GM23338 (cell line): ENCODE measurements at regions not wholly inside any gene's neighbourhood (a gene's known extent, or its start where the extent isn't known, plus 50 kb on each side); places are given as distances from the start of the nearest gene placed in this dataset.

Source experiments
- ATAC-seq: fragments of 200-7000 bp; cut with Tn5 transposase; 3 replicates; pipeline ENCODE4 v1.9.1; 2020
- DNase-seq: peaks from one replicate; pipeline ENCODE4 v3.0.0-alpha.2; 2015; ENCODE audit warnings: low spot score
- H2AFZ ChIP-seq: fragments of 200-600 bp; sonication (generic); 2 replicates; pipeline ENCODE4 v1.8.0; 2016; ENCODE audit warnings: antibody characterized with exemption, mild to moderate bottlenecking, moderate library complexity
- H3F3A ChIP-seq: fragments of 200-600 bp; sonication (generic); replicated peaks from 2 replicates; pipeline ENCODE4 v1.8.0; 2017; ENCODE audit warnings: antibody characterized with exemption, mixed run types, low read depth
- H3K27ac ChIP-seq: fragments of 200-600 bp; sonication (generic); 2 replicates; pipeline ENCODE4 v1.6.1; 2016; ENCODE audit warnings: low read depth
- H3K27me3 ChIP-seq: fragments of 200-600 bp; sonication (generic); 2 replicates; pipeline ENCODE4 v1.8.0; 2016; ENCODE audit warnings: mild to moderate bottlenecking, mixed run types, moderate library complexity; ENCODE audit not compliant: insufficient read depth
- H3K36me3 ChIP-seq: fragments of 200-600 bp; sonication (generic); 2 replicates; pipeline ENCODE4 v1.8.0; 2016; ENCODE audit warnings: mild to moderate bottlenecking; ENCODE audit not compliant: insufficient read depth
- H3K4me1 ChIP-seq: fragments of 200-600 bp; sonication (generic); 2 replicates; pipeline ENCODE4 v1.8.0; 2016; ENCODE audit warnings: mild to moderate bottlenecking, moderate library complexity; ENCODE audit not compliant: insufficient read depth
- H3K4me2 ChIP-seq: fragments of 200-600 bp; sonication (generic); 2 replicates; pipeline ENCODE4 v1.7.1; 2017; ENCODE audit warnings: mixed run types
- H3K4me3 ChIP-seq: fragments of 200-600 bp; sonication (generic); 2 replicates; pipeline ENCODE4 v1.6.1; 2016; ENCODE audit warnings: mixed run types
- H3K79me2 ChIP-seq: fragments of 200-600 bp; sonication (generic); replicated peaks from 2 replicates; pipeline ENCODE4 v1.8.0; 2017; ENCODE audit warnings: mild to moderate bottlenecking; ENCODE audit not compliant: insufficient read depth
- H3K9me2 ChIP-seq: fragments of 200-600 bp; sonication (generic); 2 replicates; pipeline ENCODE4 v1.8.0; 2017; ENCODE audit not compliant: insufficient read depth
- H4K20me1 ChIP-seq: fragments of 200-600 bp; sonication (generic); replicated peaks from 2 replicates; pipeline ENCODE4 v1.8.0; 2017; ENCODE audit warnings: mild to moderate bottlenecking; ENCODE audit not compliant: insufficient read depth
- H3K27ac Mint-ChIP-seq: 2 replicates; pipeline ENCODE4 v1.8.0; 2020; ENCODE audit warnings: inconsistent platforms, mild to moderate bottlenecking, moderate library complexity, mixed read lengths
- H3K27me3 Mint-ChIP-seq: 3 replicates; pipeline ENCODE4 v1.8.0; 2022; ENCODE audit warnings: low read depth, mild to moderate bottlenecking, moderate library complexity, mixed read lengths, inconsistent platforms; ENCODE audit not compliant: insufficient read depth, poor library complexity
- H3K36me3 Mint-ChIP-seq: 3 replicates; pipeline ENCODE4 v1.8.0; 2021; ENCODE audit warnings: low read depth, mild to moderate bottlenecking, inconsistent platforms, moderate library complexity, mixed read lengths
- H3K4me1 Mint-ChIP-seq: 3 replicates; pipeline ENCODE4 v1.8.0; 2020; ENCODE audit warnings: mild to moderate bottlenecking, inconsistent platforms, mixed read lengths
- H3K4me3 Mint-ChIP-seq: 3 replicates; pipeline ENCODE4 v1.8.0; 2021; ENCODE audit warnings: moderate library complexity, mild to moderate bottlenecking, inconsistent platforms, mixed read lengths
- H3K9me3 Mint-ChIP-seq: 3 replicates; pipeline ENCODE4 v1.8.0; 2020; ENCODE audit warnings: moderate library complexity, mild to moderate bottlenecking, inconsistent platforms, mixed read lengths
- CREB1 ChIP-seq: fragments of 250-450 bp; sonication (Bioruptor Pico); IDR thresholded peaks from 2 replicates; pipeline ENCODE4 v1.5.0; 2020; ENCODE audit warnings: low read depth, mild to moderate bottlenecking, moderate library complexity
- EZH2phosphoT487 ChIP-seq: fragments of 200-600 bp; sonication (generic); IDR thresholded peaks from one replicate; pipeline ENCODE4 v1.8.1; 2018; ENCODE audit warnings: antibody characterized with exemption; ENCODE audit not compliant: unreplicated experiment
- JUNB ChIP-seq: IDR thresholded peaks from one replicate; pipeline ENCODE4 v1.6.1; 2016; ENCODE audit warnings: antibody characterized with exemption; ENCODE audit not compliant: unreplicated experiment
- POLR2AphosphoS5 ChIP-seq: IDR thresholded peaks from 2 replicates; pipeline ENCODE4 v1.6.1; 2016; ENCODE audit warnings: antibody characterized with exemption, low read depth
- STAT1 ChIP-seq: IDR thresholded peaks from one replicate; pipeline ENCODE4 v1.6.1; 2016; ENCODE audit warnings: antibody characterized with exemption; ENCODE audit not compliant: unreplicated experiment
- ZNF114 ChIP-seq: fragments of 250-450 bp; sonication (Bioruptor Pico); IDR thresholded peaks from 2 replicates; pipeline ENCODE4 v1.5.0; 2020; ENCODE audit warnings: mild to moderate bottlenecking, moderate library complexity
- ZNF331 ChIP-seq: fragments of 250-450 bp; sonication (Bioruptor Pico); IDR thresholded peaks from 2 replicates; pipeline ENCODE4 v1.5.0; 2020; ENCODE audit warnings: low read depth, mild to moderate bottlenecking, moderate library complexity
- TF ChIP-seq, protein P1 (sequence below): fragments of 250-450 bp; sonication (Bioruptor Pico); IDR thresholded peaks from 2 replicates; pipeline ENCODE4 v1.5.0; 2020; ENCODE audit warnings: mild to moderate bottlenecking, moderate library complexity
- TF ChIP-seq, protein P2 (sequence below): IDR thresholded peaks from 2 replicates; pipeline ENCODE4 v1.6.1; 2016; ENCODE audit warnings: antibody characterized with exemption
- TF ChIP-seq, protein P3 (sequence below), 2 experiments: fragments of 200-600 bp in 1 of 2; sonication (generic) in 1 of 2; conservative IDR thresholded peaks; 2 replicates each; pipeline versions ENCODE4 v1.5.1 to v1.6.1; 2016 to 2017; ENCODE audit warnings: antibody characterized with exemption in 2 of 2, low read depth in 2 of 2, mild to moderate bottlenecking in 2 of 2, moderate library complexity in 1 of 2

DNA sequence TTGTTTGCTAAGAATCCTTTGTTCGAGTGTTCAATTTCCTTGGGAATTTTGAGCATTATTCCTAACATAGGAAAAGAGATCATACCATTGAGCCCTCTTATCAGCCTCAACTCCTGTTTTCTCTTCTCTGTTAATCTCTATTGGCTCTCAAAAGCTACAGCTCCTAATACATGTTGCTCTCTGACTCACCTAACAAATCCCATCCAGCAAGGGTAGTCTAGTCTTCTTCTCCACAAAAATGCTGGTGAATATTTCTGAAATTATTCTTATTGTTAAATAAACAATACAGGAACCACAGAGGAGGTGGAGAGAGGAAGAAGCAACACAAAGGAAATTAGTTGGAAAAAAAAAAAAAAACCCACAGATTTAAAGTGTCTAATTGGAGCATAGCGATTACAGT, 325.8 kb upstream of the NAALADL2 start (continued):
- TF ChIP-seq, protein P1, sequence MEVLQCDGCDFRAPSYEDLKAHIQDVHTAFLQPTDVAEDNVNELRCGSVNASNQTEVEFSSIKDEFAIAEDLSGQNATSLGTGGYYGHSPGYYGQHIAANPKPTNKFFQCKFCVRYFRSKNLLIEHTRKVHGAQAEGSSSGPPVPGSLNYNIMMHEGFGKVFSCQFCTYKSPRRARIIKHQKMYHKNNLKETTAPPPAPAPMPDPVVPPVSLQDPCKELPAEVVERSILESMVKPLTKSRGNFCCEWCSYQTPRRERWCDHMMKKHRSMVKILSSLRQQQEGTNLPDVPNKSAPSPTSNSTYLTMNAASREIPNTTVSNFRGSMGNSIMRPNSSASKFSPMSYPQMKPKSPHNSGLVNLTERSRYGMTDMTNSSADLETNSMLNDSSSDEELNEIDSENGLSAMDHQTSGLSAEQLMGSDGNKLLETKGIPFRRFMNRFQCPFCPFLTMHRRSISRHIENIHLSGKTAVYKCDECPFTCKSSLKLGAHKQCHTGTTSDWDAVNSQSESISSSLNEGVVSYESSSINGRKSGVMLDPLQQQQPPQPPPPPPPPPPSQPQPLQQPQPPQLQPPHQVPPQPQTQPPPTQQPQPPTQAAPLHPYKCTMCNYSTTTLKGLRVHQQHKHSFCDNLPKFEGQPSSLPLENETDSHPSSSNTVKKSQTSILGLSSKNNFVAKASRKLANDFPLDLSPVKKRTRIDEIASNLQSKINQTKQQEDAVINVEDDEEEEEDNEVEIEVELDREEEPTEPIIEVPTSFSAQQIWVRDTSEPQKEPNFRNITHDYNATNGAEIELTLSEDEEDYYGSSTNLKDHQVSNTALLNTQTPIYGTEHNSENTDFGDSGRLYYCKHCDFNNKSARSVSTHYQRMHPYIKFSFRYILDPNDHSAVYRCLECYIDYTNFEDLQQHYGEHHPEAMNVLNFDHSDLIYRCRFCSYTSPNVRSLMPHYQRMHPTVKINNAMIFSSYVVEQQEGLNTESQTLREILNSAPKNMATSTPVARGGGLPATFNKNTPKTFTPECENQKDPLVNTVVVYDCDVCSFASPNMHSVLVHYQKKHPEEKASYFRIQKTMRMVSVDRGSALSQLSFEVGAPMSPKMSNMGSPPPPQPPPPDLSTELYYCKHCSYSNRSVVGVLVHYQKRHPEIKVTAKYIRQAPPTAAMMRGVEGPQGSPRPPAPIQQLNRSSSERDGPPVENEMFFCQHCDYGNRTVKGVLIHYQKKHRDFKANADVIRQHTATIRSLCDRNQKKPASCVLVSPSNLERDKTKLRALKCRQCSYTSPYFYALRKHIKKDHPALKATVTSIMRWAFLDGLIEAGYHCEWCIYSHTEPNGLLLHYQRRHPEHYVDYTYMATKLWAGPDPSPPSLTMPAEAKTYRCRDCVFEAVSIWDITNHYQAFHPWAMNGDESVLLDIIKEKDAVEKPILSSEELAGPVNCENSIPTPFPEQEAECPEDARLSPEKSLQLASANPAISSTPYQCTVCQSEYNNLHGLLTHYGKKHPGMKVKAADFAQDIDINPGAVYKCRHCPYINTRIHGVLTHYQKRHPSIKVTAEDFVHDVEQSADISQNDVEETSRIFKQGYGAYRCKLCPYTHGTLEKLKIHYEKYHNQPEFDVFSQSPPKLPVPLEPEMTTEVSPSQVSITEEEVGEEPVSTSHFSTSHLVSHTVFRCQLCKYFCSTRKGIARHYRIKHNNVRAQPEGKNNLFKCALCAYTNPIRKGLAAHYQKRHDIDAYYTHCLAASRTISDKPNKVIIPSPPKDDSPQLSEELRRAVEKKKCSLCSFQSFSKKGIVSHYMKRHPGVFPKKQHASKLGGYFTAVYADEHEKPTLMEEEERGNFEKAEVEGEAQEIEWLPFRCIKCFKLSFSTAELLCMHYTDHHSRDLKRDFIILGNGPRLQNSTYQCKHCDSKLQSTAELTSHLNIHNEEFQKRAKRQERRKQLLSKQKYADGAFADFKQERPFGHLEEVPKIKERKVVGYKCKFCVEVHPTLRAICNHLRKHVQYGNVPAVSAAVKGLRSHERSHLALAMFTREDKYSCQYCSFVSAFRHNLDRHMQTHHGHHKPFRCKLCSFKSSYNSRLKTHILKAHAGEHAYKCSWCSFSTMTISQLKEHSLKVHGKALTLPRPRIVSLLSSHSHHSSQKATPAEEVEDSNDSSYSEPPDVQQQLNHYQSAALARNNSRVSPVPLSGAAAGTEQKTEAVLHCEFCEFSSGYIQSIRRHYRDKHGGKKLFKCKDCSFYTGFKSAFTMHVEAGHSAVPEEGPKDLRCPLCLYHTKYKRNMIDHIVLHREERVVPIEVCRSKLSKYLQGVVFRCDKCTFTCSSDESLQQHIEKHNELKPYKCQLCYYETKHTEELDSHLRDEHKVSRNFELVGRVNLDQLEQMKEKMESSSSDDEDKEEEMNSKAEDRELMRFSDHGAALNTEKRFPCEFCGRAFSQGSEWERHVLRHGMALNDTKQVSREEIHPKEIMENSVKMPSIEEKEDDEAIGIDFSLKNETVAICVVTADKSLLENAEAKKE (CRISPR knock-in tag) = no peak
- TF ChIP-seq CREB1 (no peak), POLR2AphosphoS5 (no peak), ZNF114 (no peak), EZH2phosphoT487 (no peak), JUNB (no peak), ZNF331 (CRISPR knock-in tag) (no peak), STAT1 (no peak)
- TF ChIP-seq, protein P2, sequence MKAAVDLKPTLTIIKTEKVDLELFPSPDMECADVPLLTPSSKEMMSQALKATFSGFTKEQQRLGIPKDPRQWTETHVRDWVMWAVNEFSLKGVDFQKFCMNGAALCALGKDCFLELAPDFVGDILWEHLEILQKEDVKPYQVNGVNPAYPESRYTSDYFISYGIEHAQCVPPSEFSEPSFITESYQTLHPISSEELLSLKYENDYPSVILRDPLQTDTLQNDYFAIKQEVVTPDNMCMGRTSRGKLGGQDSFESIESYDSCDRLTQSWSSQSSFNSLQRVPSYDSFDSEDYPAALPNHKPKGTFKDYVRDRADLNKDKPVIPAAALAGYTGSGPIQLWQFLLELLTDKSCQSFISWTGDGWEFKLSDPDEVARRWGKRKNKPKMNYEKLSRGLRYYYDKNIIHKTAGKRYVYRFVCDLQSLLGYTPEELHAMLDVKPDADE = no peak

DNA sequence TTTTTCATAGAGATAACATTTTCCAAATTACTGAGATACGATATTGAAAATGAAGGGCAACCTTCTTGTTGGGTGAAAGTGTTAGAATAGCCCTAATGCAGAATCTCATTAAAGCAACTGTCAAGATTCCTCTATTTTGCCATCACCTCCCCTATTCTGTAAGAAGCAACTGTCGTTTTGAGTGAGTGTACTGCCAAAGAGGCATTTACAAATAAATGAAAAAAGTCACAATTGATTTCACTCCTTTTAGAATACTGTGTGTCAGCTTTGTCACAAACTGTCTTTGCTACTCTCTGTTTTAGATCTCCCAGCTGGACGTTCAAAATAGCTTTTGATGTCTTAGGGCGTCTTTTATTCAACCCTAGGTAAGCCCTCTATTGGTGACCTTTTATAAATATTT, 322.8 kb upstream of the NAALADL2 start:
- no peaks in the 10 kb centered on the region for H3K36me3 Mint-ChIP-seq

More for the DNA sequence above, 322.8 kb upstream of the NAALADL2 start:
- H3K4me2 ChIP-seq = no peak overlapping the region
- peaks cover 53% of the 10 kb centered on the region for H3K4me1 ChIP-seq
- H4K20me1 ChIP-seq = no peaks in the 10 kb centered on the region
- no peak overlapping the region for H3K4me3 ChIP-seq
- H3K9me2 ChIP-seq = no peaks in the 10 kb centered on the region
- ATAC-seq (no peak), DNase-seq (no peak)
- H2AFZ ChIP-seq = no peak overlapping the region
- Mint-ChIP-seq H3K9me3 (no peaks in the 10 kb centered on the region), H3K27me3 (no peaks in the 10 kb centered on the region), H3K4me3 (no peak overlapping the region), H3K4me1 (peaks cover 65% of the 10 kb centered on the region), H3K27ac (no peak overlapping the region)
- H3F3A ChIP-seq = no peaks in the 10 kb centered on the region
- TF ChIP-seq ZNF331 (CRISPR knock-in tag) = no peak
- TF ChIP-seq, protein P3, sequence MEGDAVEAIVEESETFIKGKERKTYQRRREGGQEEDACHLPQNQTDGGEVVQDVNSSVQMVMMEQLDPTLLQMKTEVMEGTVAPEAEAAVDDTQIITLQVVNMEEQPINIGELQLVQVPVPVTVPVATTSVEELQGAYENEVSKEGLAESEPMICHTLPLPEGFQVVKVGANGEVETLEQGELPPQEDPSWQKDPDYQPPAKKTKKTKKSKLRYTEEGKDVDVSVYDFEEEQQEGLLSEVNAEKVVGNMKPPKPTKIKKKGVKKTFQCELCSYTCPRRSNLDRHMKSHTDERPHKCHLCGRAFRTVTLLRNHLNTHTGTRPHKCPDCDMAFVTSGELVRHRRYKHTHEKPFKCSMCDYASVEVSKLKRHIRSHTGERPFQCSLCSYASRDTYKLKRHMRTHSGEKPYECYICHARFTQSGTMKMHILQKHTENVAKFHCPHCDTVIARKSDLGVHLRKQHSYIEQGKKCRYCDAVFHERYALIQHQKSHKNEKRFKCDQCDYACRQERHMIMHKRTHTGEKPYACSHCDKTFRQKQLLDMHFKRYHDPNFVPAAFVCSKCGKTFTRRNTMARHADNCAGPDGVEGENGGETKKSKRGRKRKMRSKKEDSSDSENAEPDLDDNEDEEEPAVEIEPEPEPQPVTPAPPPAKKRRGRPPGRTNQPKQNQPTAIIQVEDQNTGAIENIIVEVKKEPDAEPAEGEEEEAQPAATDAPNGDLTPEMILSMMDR (conservative IDR thresholded peaks at IDR 0.05; ENCODE audit: low read depth in 2 of 2) = peak in 1 of 2 experiments; percentile 23; a peak in 1 of 4 replicates
- no peak overlapping the region for H3K27ac ChIP-seq
- no peaks in the 10 kb centered on the region for H3K27me3 ChIP-seq
- H3K36me3 ChIP-seq = no peaks in the 10 kb centered on the region
- no peaks in the 10 kb centered on the region for H3K79me2 ChIP-seq
